GM12865 (cell line): ENCODE measurements at regions not wholly inside any gene's neighbourhood (a gene's known extent, or its start where the extent isn't known, plus 50 kb on each side); places are given as distances from the start of the nearest gene placed in this dataset.
"Not testable (repeated sequence)": the region's sequence is repeated elsewhere in the genome, so short reads cannot be mapped to it uniquely, and the experiment has no call there.

Experiments used
- DNase-seq: peaks from one replicate; pipeline ENCODE4 v3.0.0; 2010; ENCODE audit warnings: low read depth
- H3K4me3 ChIP-seq: 2 replicates; pipeline ENCODE4 v1.5.1; 2011; ENCODE audit warnings: mild to moderate bottlenecking, low read depth, low read length, control low read depth
- CTCF ChIP-seq: IDR thresholded peaks from 2 replicates; pipeline ENCODE4 v1.5.1; 2011; ENCODE audit warnings: low read length, control low read depth, low read depth, inconsistent platforms; ENCODE audit not compliant: insufficient read depth; ENCODE audit errors: missing control alignments

GRCh38 chr18:7178568-7178967, 52.3 kb upstream of the LRRC30 start:
- not testable (repeated sequence) for DNase-seq, H3K4me3 ChIP-seq

- no peak overlapping the region for H3K4me3 ChIP-seq
- TF ChIP-seq CTCF: peak; percentile 14
- no peak for DNase-seq
Observed at GRCh38 chr18:7177116-7177744, 53.7 kb upstream of the LRRC30 start.

GRCh38 chr18:7174344-7175095, 56.4 kb upstream of the LRRC30 start:
- no peak overlapping the region for H3K4me3 ChIP-seq
- TF ChIP-seq CTCF: no peak
- no peak for DNase-seq

GRCh38 chr18:7173216-7173615, 55.6 kb upstream of the LAMA1 start:
- H3K4me3 ChIP-seq: no peak overlapping the region
- DNase-seq: no peak
- TF ChIP-seq CTCF: no peak

- no peak overlapping the region for H3K4me3 ChIP-seq
- DNase-seq: no peak
- TF ChIP-seq CTCF: no peak
Observed at GRCh38 chr18:7172611-7173010, 55.0 kb upstream of the LAMA1 start.

- no peak for TF ChIP-seq CTCF
- H3K4me3 ChIP-seq: no peak overlapping the region
- no peak for DNase-seq
Observed at GRCh38 chr18:7170292-7170691, 52.7 kb upstream of the LAMA1 start.

GRCh38 chr18:7169601-7170000, 52.0 kb upstream of the LAMA1 start:
- no peak for DNase-seq
- H3K4me3 ChIP-seq: no peak overlapping the region
- TF ChIP-seq CTCF: no peak
